ENCODE measurements at regions not wholly inside any gene's neighbourhood (a gene's known extent, or its start where the extent isn't known, plus 50 kb on each side); places are given as distances from the start of the nearest gene placed in this dataset.
A peak's percentile ranks its signal among the peaks of the same experiment; 100 is the strongest.

DNA sequence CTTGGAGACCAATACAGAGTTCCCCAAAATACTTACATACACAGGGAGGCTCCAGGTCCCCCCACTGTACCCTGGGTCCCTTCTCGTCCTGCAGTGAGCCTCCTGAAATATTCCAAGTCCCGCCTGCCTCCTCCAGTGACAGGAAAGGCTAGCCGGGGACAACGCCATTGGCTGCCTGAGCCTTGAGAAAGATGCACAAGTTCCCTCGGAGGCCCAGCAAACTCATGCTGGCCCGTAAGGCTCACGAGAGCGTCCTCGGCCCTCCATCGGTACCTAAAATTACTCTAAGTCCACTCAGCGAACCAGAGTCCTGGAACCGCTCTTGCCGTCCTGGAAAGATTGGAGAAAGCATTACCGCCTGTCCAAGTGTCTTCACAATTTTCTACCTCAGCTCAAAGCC, 228.6 kb downstream of the ADAM29 start:
- Histone ChIP-seq H3K79me1 (ENCODE audit: low read depth, low read length) (no peaks in the 10 kb centered on the region), H4K20me1 (replicated peaks in 1 of 2; ENCODE audit: control insufficient read depth in 1 of 2, insufficient read depth in 2 of 2, low read length in 2 of 2) (no peaks in the 10 kb centered on the region), H3K4me1 (replicated peaks in 1 of 4; ENCODE audit: control insufficient read depth in 3 of 4, insufficient read depth in 4 of 4, low read length in 3 of 4) (no peaks in the 10 kb centered on the region), H4K91ac (replicated peaks; ENCODE audit: insufficient read length, low read length) (no peak overlapping the region), H3K23ac (ENCODE audit: insufficient read length) (no peak overlapping the region), H3K23me2 (ENCODE audit: low read depth, low read length) (no peaks in the 10 kb centered on the region), H3K18ac (ENCODE audit: extremely low read depth, low read length) (no peak overlapping the region), H2AK5ac (ENCODE audit: low read depth, low read length) (no peak overlapping the region), H3K27me3 (replicated peaks in 1 of 4; ENCODE audit: control insufficient read depth in 3 of 4, extremely low read depth in 1 of 4, insufficient read depth in 3 of 4, low read length in 3 of 4) (no peaks in the 10 kb centered on the region), H4K5ac (ENCODE audit: insufficient read length, low read depth, low read length) (no peak overlapping the region), H3K27ac (ENCODE audit: low read depth, low read length) (no peak overlapping the region), H3K9me3 (ENCODE audit: insufficient read depth in 2 of 2, low read depth in 1 of 2, low read length in 1 of 2) (no peaks in the 10 kb centered on the region), H3K36me3 (ENCODE audit: control insufficient read depth in 2 of 4, insufficient read depth in 4 of 4, low read length in 3 of 4) (no peaks in the 10 kb centered on the region), H2BK20ac (ENCODE audit: low read length) (no peak overlapping the region), H3K4me3 (ENCODE audit: extremely low read depth in 1 of 4, insufficient read depth in 2 of 4, low read depth in 3 of 4, low read length in 4 of 4) (no peak overlapping the region), H2BK15ac (ENCODE audit: low read length) (no peak overlapping the region), H3K56ac (replicated peaks; ENCODE audit: insufficient read length, low read depth, low read length) (no peak overlapping the region), H2AFZ (ENCODE audit: low read length) (0 out of 2 replicates have a peak overlapping the region, but pooled peaks have one; percentile 40), H2BK120ac (replicated peaks; ENCODE audit: low read depth, low read length) (no peak overlapping the region), H3K9ac (replicated peaks in 1 of 4; ENCODE audit: extremely low read depth in 1 of 4, low read depth in 3 of 4, low read length in 3 of 4) (no peak overlapping the region), H3K14ac (ENCODE audit: insufficient read length) (no peak overlapping the region), H2BK5ac (ENCODE audit: low read depth, low read length) (no peak overlapping the region), H4K8ac (ENCODE audit: extremely low read depth, insufficient read depth, low read length) (no peak overlapping the region), H2BK12ac (ENCODE audit: low read depth, low read length) (no peak overlapping the region), H3K79me2 (ENCODE audit: control insufficient read depth in 1 of 2, insufficient read depth in 2 of 2, low read length in 2 of 2) (no peaks in the 10 kb centered on the region), H3K4me2 (ENCODE audit: insufficient read depth in 1 of 2, low read depth in 2 of 2, low read length in 2 of 2) (no peak overlapping the region), H3K4ac (replicated peaks; ENCODE audit: insufficient read length, low read depth, low read length) (no peak overlapping the region)
- TF ChIP-seq, protein P1, sequence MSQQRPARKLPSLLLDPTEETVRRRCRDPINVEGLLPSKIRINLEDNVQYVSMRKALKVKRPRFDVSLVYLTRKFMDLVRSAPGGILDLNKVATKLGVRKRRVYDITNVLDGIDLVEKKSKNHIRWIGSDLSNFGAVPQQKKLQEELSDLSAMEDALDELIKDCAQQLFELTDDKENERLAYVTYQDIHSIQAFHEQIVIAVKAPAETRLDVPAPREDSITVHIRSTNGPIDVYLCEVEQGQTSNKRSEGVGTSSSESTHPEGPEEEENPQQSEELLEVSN (IDR thresholded peaks at IDR 0.05): no peak
- TF ChIP-seq JUND (IDR thresholded peaks at IDR 0.05; ENCODE audit: low read length) (no peak), POLR2A (IDR thresholded peaks at IDR 0.05; ENCODE audit: control extremely low read depth in 1 of 2, low read depth in 2 of 2, low read length in 2 of 2) (no peak)
- no peak for FAIRE-seq
- WGBS, 2 experiments (ENCODE audit: extremely low coverage in 1 of 2, insufficient coverage in 1 of 2, insufficient read length in 1 of 2, insufficient replicate concordance in 2 of 2, low coverage in 1 of 2, low lambda C conversion rate in 2 of 2, missing lambda C conversion rate in 1 of 2): 96% methylated on average over 14 of the region's 14 CpGs; no CpG with 5 or more reads in 1 of the 2 experiments
- no peak for DNase-seq (ENCODE audit: low read depth in 1 of 2, low spot score in 2 of 2)
- CTCF ChIA-PET (ENCODE audit: partially characterized antibody): no interaction called here
- POLR2A ChIA-PET (ENCODE audit: partially characterized antibody): no interaction called here

Measured in H1 (cell line).